ENCODE measurements at regions not wholly inside any gene's neighbourhood (a gene's known extent, or its start where the extent isn't known, plus 50 kb on each side); places are given as distances from the start of the nearest gene placed in this dataset.

- ATAC-seq (peak; percentile 40), DNase-seq (no peak)
- intact Hi-C loops (cut with micrococcal nuclease) = no loop called here
Observed at GRCh38 chr7:94054130-94054529, 50.0 kb upstream of the BET1 start.

DNA sequence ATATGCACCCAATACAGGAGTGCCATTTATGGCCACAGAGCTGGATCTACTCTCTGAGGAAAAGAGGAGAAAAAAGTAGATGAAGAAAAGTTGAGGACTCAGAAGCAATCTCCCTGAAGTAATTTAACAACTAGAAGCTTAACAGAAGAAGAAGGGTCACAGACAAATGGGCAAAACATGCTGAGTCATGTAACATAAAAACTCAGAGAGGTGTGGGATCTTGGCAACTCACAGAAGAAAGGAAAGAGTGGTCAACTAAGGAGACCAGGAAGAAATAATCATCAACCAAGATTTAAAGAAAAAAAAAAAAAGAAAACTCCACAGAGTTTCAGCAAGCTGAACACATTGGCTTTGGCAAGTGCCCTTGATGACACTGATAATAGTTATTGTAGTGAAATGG lies 51.8 kb upstream of the BET1 start:
- DNase-seq (no peak), ATAC-seq (no peak)
- intact Hi-C loops (cut with micrococcal nuclease) = no loop called here

DNA sequence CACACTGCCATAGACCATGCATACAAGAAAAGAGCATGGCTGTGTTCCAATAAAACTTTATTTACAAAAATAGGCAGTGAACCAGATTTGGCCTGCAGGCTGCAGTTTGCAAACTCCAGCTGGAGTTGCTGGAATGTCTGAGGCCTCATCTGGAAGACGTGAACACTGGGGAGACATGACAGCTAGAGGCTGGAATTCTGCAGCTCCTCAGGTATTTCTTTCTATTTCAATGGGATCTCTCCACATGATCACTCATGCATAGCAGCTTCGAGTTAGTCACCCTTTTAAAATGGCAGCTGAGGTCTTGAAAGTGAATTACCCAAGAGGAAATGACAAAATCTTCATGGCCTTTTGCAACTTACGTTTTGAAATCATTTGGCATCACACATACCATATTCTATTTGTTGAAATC lies 52.6 kb upstream of the BET1 start:
- intact Hi-C loops (cut with micrococcal nuclease) = no loop called here
- no peak for ATAC-seq

GRCh38 chr7:94057955-94058354 lies 53.8 kb upstream of the BET1 start:
- no peak for ATAC-seq
- DNase-seq = no peak
- intact Hi-C loops (cut with micrococcal nuclease) = no loop called here

More for the DNA sequence above, 52.6 kb upstream of the BET1 start:
- no peak for DNase-seq

DNA sequence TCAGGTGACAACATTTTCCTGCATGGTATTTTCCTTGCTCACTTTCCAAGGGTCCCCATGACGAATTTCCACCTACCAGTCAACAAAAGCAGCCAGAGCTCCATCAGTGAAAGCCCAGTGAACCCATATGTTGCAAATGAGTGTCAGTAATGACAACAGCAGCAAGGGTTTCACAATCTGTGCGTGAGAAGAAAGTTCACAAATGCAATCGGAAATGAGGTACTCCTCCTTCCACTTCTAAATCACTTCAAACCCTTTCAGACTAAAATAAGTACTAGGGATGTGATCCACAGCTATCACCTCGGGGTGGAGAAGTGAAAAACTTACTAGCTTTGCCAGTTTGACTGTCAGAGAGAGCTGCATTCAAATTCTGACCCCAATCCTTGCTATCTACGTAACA lies 55.6 kb upstream of the BET1 start:
- intact Hi-C loops (cut with micrococcal nuclease) = no loop called here
- ATAC-seq = no peak
- no peak for DNase-seq

DNA sequence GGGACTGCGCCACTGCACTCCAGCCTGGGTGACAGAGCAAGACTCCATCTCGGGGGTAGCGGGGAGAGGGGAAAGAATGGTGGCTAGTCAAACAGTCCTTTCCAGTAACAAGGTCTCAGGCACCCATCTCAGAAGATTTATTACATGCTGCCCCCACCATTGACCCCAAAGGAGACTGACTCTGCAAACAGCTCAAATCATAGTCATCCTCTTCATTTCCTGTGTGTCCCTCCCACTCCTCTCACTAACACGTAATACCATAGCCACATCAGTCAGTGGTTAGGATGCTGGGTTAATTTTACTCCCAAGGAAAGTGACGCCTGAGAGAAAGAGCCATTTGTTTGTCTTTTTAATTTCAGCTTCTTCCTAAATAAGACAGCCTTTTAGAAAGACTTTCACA lies 56.6 kb upstream of the BET1 start:
- ATAC-seq = no peak
- intact Hi-C loops (cut with micrococcal nuclease) = no loop called here
- no peak for DNase-seq

GRCh38 chr7:94061326-94061725 lies 57.2 kb upstream of the BET1 start:
- DNase-seq = no peak
- no peak for ATAC-seq
- intact Hi-C loops (cut with micrococcal nuclease) = no loop called here

DNA sequence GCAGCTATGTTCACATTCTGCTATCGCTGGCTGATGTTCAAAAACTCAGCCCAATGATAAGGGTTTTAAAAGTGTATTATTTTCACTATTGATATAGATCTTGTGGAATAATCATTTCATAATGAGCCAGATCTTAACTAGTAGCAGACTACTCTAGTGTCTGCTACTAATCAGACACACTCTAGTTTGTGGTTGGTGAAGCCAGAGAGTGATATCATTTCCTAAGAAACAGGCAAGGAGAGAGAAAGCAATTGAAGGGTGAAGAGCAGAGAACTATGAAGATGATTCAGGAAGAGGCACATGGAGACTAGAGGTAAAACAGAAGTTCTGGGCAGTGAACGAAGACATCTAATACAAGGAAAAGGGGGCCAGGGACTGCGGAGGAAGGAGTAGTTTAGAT lies 58.2 kb upstream of the BET1 start:
- no peak for DNase-seq
- intact Hi-C loops (cut with micrococcal nuclease) = no loop called here
- ATAC-seq = no peak

- intact Hi-C loops (cut with micrococcal nuclease) = no loop called here
- DNase-seq (no peak), ATAC-seq (no peak)
Observed at GRCh38 chr7:94064541-94065191, 60.5 kb upstream of the BET1 start.

DNA sequence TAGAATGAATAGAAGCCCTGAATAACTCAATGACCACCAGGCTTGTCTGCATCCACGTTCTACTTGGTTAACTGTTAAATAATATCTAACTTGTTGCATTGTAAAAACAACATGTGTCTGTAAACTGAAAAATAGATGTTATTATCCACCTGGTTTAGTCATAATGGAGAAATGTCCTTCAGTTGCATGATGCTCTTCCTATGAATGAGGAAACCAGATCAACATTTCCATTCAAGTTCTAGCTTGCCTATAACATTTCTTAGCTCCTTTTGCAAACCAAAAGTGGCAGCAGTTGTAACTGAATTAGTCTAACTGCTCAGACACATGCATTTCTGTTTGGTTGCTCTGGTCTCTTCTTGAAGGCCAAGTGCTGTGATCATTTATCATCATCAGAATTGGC lies 62.9 kb upstream of the BET1 start:
- ATAC-seq = no peak
- intact Hi-C loops (cut with micrococcal nuclease) = no loop called here

DNA sequence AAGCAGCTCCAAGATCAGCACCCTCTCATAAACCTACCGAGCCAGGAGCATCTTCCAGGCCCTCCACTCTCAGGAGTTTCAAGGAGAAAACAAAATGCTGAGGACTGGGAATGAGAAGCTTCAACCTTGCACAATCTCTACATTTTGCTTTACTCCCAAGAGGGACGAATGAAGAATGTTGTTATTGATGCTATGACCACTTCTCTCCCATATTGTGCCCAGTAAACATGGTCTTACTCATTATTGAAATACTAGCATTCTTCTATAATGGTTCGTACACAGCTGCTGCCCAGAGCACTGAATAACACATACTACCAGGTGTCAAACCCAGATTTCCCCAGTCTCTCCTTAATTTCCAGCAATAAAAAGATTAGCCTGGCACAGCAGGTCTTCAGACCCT lies 63.4 kb upstream of the BET1 start:
- no peak for DNase-seq
- intact Hi-C loops (cut with micrococcal nuclease) = no loop called here
- no peak for ATAC-seq

More for the DNA sequence above, 62.9 kb upstream of the BET1 start:
- DNase-seq = no peak

- intact Hi-C loops (cut with micrococcal nuclease) = no loop called here
- ATAC-seq (no peak), DNase-seq (no peak)
Observed at GRCh38 chr7:94069162-94069739, 65.1 kb upstream of the BET1 start.

- intact Hi-C loops (cut with micrococcal nuclease) = no loop called here
- DNase-seq (no peak), ATAC-seq (no peak)
Observed at GRCh38 chr7:94080551-94080950, 76.4 kb upstream of the BET1 start.

DNA sequence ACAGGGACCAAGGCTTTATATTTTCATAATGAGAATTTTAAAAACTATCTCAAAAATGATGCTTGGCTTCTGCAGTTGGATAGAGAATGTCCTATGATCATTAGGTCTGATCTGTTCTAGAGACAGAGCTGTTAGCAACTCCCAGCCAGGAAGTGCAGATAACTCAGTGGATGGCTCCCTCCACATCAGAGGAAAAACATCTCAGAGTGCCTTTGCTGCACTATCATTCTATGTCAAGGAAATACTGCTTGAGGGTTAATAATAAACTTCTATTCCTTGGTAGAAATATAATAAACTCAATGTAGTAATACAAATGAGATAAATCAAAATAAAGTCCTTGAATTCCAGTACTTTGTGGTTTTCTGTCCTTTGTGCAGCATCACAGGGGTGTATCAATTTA lies 78.0 kb upstream of the BET1 start:
- DNase-seq (no peak), ATAC-seq (no peak)
- intact Hi-C loops (cut with micrococcal nuclease) = no loop called here

- peak; percentile 84 for ATAC-seq
- intact Hi-C loops (cut with micrococcal nuclease) = loop anchor here (2.0 to 5.0 kb wide), 2 partner anchors 124 to 185 kb away; no protein-coding TSS in a partner anchor
- DNase-seq = no peak
Observed at GRCh38 chr7:94087664-94088352, 83.7 kb upstream of the BET1 start.

DNA sequence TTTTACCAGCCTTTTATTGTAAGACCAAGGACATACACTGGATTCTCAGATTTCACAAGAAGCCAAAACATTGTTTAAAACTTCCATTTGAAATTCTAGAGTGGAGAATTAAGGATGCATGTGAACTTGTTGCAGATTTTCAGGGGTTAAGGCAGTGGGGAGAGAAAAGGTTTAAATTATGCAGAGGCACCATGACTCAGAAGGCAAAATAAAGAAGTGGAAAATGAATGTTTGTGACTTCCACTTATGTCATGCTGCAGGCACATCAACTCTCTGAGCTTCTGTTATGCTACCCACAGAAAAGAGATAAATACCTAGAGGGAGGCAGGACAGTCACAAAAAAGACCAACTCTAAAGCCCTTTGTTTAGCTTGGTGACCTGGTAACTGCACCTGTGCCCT lies 84.4 kb upstream of the BET1 start:
- intact Hi-C loops (cut with micrococcal nuclease) = loop anchor here (2.0 to 5.0 kb wide), 2 partner anchors 124 to 186 kb away; no protein-coding TSS in a partner anchor
- DNase-seq (no peak), ATAC-seq (no peak)

GRCh38 chr7:94089806-94090205 lies 85.7 kb upstream of the BET1 start:
- intact Hi-C loops (cut with micrococcal nuclease) = loop anchor here (2.0 to 5.0 kb wide), 2 partner anchors 122 to 187 kb away; no protein-coding TSS in a partner anchor
- DNase-seq (no peak), ATAC-seq (no peak)

DNA sequence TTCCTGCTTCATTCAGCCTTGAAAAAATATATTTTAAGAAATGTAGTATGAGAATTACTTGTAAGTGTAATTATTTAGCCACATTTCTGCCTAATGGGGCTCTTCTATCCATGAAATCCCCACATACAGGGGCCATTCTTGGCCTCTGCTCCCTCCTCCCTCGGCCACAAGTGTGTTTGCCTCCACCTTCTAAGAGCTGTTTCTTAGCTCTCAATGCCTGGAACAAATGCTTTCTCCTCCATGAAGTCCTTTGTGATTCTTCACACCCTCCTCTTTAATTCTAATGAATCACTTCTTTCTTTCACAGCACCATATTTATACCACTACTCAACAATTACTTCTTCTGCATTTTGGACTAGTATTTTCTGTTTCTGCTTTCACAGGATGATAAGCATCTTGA lies 88.8 kb upstream of the BET1 start:
- no peak for ATAC-seq
- intact Hi-C loops (cut with micrococcal nuclease) = no loop called here

DNA sequence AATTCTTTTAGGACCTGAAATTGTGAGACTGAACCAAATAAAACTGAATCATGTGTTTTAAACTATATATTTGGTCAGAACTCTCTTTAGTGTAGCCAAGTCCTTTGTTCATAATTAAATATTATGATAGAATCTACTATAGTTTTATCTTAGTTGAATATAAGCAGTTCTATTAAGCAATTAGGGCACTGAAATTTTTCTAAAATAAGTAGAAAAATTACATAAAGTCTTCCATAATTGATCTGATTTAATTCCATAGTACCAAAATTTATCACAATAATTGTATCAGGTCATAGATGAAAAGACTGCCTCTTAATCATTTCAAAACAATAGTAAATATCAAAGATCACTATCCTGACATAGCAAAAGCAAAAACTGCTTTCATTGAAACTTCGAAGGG lies 90.1 kb upstream of the BET1 start:
- intact Hi-C loops (cut with micrococcal nuclease) = no loop called here
- ATAC-seq (no peak), DNase-seq (no peak)

More for the DNA sequence above, 88.8 kb upstream of the BET1 start:
- DNase-seq = no peak

DNA sequence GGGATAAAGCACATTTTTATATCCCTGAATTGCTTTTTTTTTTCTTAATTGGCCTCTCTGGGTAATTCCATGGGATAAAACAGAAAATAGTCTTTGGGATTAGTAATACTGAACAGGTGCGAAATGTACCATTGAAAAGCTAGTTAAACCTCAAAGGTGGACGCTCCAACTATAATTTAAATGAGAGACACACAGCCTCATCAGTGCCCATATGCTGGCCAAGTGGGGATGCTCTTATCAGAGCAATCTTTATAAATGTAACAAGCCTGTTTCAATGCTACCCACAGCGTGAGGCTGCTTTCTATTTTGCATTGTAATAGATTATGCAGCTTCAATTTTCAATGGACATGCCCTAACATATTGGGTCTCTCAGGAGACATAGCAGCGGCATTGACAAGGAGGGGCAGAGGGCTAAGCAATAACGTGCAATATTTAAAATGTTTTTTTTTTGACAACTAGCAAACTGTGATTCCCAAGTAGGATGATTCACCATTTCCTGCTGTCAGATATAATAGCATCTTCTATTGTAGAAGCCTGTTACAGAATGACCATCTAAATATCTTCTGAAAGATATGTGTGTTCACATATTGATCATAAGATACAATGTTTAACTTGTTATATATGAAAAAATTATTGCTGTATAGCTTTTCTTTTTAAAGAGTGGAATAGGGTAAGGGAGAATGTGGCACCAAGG lies 91.3 kb upstream of the BET1 start:
- ATAC-seq = no peak
- intact Hi-C loops (cut with micrococcal nuclease) = no loop called here

More for the DNA sequence above, 91.3 kb upstream of the BET1 start:
- DNase-seq = no peak
